ENCODE measurements at regions not wholly inside any gene's neighbourhood (a gene's known extent, or its start where the extent isn't known, plus 50 kb on each side); places are given as distances from the start of the nearest gene placed in this dataset.

- H3K36me3 Mint-ChIP-seq (ENCODE audit: low read depth), result no peaks in the 10 kb centered on the region
- no peak overlapping the region for H3K4me3 Mint-ChIP-seq
- DNase-seq, result no peak
- H3K9me3 Mint-ChIP-seq (ENCODE audit: insufficient read depth), result no peaks in the 10 kb centered on the region
- no peak for ATAC-seq
- POLR2A ChIA-PET, result interaction anchor here (0.5 kb wide), 1 partner anchor 171 kb away, joined by 7 read pairs; no protein-coding TSS in a partner anchor
- no peak overlapping the region for H3K27ac Mint-ChIP-seq
- no peaks in the 10 kb centered on the region for H3K4me1 Mint-ChIP-seq (ENCODE audit: low read depth)
- CTCF ChIA-PET, result no interaction called here
- peaks cover 15% of the 10 kb centered on the region for H3K27me3 Mint-ChIP-seq (ENCODE audit: low read depth)
Measured at GRCh38 chr2:41947701-41948396, 100.0 kb upstream of the PKDCC start.

DNA sequence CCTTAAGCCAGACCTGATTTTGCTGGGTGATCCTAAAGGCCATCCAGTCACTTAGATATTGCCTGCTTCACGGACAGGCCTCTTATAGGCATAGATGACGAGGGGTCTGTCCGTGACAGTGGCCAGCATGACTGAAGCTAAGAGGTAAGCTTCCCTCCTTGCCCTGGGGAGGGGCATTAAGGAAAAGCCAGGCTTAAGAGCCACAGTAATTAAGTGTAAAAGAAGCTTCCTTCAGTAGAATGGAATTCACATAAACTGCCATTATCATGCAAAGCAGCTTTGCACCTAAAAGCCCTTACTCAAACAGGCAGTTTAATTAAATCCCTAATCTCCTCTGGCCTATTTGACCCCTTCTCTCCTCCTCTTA, 99.4 kb upstream of the PKDCC start:
- no peaks in the 10 kb centered on the region for H3K9me3 Mint-ChIP-seq (ENCODE audit: insufficient read depth)
- no peaks in the 10 kb centered on the region for H3K4me1 Mint-ChIP-seq (ENCODE audit: low read depth)
- no peak for DNase-seq
- no peaks in the 10 kb centered on the region for H3K36me3 Mint-ChIP-seq (ENCODE audit: low read depth)
- ChIA-PET CTCF (no interaction called here), POLR2A (interaction anchor here (0.5 kb wide), 1 partner anchor 171 kb away, joined by 7 read pairs; no protein-coding TSS in a partner anchor)
- peaks cover 15% of the 10 kb centered on the region for H3K27me3 Mint-ChIP-seq (ENCODE audit: low read depth)
- ATAC-seq, result no peak
- H3K4me3 Mint-ChIP-seq, result no peak overlapping the region
- no peak overlapping the region for H3K27ac Mint-ChIP-seq

DNA sequence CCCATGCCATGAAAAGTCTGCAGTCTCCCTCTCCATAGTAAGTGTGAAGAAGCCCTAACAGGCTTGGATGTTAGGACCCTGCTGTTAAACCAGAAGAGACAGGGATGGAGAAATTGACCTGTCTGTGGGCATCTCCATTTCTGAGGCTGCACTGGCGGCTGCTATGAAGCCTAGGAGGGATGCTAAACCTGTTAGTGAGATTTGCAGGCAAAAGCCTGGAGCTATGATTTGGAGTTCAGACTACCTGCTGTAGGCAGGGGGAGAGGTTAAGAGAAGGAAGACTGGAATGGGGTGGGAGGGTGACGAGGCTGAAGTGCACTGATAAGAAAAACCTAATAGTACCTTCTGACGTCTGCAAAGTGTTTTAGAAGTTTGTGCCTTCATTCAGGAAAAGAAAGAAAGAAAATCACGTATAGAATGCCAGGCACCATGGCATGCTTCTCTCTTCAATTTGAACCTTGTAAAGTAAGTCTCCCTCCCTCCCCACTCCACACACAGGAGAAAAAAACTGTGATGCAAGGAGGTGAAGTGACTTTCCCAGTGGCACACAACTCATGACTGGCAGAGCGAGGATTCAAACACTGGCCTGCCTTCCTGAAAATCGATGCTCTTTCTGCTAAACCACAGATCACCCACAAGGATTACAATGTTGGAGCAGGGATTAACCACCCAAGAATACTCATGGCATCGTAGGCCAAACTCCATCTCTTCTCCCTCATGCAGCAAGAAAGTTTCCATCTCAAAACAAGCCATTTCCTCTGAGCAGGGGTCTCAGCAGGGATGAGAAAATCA, 98.5 kb upstream of the PKDCC start:
- CTCF ChIA-PET, result no interaction called here
- Mint-ChIP-seq H3K9me3 (ENCODE audit: insufficient read depth) (no peaks in the 10 kb centered on the region), H3K4me3 (no peak overlapping the region), H3K4me1 (ENCODE audit: low read depth) (peaks cover 4% of the 10 kb centered on the region), H3K27ac (no peak overlapping the region), H3K27me3 (ENCODE audit: low read depth) (peaks cover 13% of the 10 kb centered on the region), H3K36me3 (ENCODE audit: low read depth) (no peaks in the 10 kb centered on the region)
- no peak for DNase-seq
- ATAC-seq, result no peak
- POLR2A ChIA-PET, result no interaction called here

DNA sequence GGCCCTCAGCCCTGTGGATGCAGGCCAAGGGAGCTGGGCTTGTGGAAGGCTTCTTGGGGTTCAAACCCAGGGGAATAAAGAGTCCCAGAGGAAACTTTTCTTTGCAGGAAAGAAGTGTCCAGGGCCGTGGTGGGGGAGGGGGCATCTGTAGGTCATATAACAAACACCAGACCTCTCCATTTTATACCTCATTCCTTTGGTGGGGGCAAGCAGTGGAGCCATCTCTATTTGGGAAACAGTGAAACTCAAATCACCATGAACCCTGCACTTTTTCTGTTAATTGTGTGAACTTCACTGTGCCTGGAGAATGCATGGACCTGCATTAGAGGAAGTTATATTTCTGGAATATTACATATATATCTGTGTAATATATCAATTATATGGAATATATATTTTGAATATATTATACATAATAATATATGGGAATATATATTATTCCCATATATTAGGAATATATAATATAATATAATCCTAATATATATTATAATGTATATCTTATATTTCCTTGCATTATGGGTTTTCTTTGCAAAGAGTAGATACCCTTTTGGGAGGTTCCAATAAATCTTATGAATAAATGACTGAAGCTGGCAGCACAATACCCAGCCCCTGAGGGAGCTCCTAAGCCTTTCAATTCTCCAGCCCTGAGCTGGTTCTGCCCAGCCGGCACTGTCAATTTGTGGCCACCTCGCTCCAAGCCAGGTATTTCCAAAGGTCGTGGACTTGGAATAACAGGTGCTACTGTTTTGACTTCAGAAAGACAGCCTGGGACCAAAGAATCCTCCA, 97.7 kb upstream of the PKDCC start:
- no peak for DNase-seq
- peaks cover 8% of the 10 kb centered on the region for H3K27me3 Mint-ChIP-seq (ENCODE audit: low read depth)
- POLR2A ChIA-PET, result no interaction called here
- H3K9me3 Mint-ChIP-seq (ENCODE audit: insufficient read depth), result no peaks in the 10 kb centered on the region
- no peaks in the 10 kb centered on the region for H3K36me3 Mint-ChIP-seq (ENCODE audit: low read depth)
- H3K27ac Mint-ChIP-seq, result no peak overlapping the region
- H3K4me1 Mint-ChIP-seq (ENCODE audit: low read depth), result peaks cover 4% of the 10 kb centered on the region
- no peak overlapping the region for H3K4me3 Mint-ChIP-seq
- no peak for ATAC-seq
- CTCF ChIA-PET, result no interaction called here

DNA sequence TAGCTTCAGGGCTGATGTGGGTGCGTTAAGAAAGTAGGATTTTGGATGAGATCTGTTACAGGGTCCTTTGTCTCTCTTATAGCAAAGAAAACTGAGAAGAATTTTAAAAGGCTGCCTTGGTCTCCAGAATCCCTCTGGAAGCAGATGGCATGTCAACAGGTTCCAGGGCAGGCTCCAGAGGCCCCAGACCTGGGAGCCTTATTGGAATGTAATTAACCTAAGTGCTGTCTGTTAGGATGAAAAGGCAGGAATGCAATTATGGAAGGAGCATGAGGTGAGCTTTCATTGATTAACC, 97.2 kb upstream of the PKDCC start:
- no peaks in the 10 kb centered on the region for H3K9me3 Mint-ChIP-seq (ENCODE audit: insufficient read depth)
- H3K27me3 Mint-ChIP-seq (ENCODE audit: low read depth), result peaks cover 8% of the 10 kb centered on the region
- no peak overlapping the region for H3K4me3 Mint-ChIP-seq
- no peak overlapping the region for H3K27ac Mint-ChIP-seq
- CTCF ChIA-PET, result no interaction called here
- H3K36me3 Mint-ChIP-seq (ENCODE audit: low read depth), result no peaks in the 10 kb centered on the region
- POLR2A ChIA-PET, result no interaction called here
- peaks cover 4% of the 10 kb centered on the region for H3K4me1 Mint-ChIP-seq (ENCODE audit: low read depth)
- ATAC-seq, result no peak
- no peak for DNase-seq

- Mint-ChIP-seq H3K27ac (no peak overlapping the region), H3K4me3 (no peak overlapping the region), H3K4me1 (ENCODE audit: low read depth) (peaks cover 4% of the 10 kb centered on the region), H3K9me3 (ENCODE audit: insufficient read depth) (no peaks in the 10 kb centered on the region), H3K27me3 (ENCODE audit: low read depth) (peaks cover 4% of the 10 kb centered on the region), H3K36me3 (ENCODE audit: low read depth) (no peaks in the 10 kb centered on the region)
- DNase-seq (no peak), ATAC-seq (no peak)
- ChIA-PET POLR2A (no interaction called here), CTCF (no interaction called here)
Measured at GRCh38 chr2:41954304-41955291, 93.2 kb upstream of the PKDCC start.

- no peak overlapping the region for H3K27ac Mint-ChIP-seq
- no peaks in the 10 kb centered on the region for H3K36me3 Mint-ChIP-seq (ENCODE audit: low read depth)
- no peak overlapping the region for H3K4me3 Mint-ChIP-seq
- peaks cover 4% of the 10 kb centered on the region for H3K4me1 Mint-ChIP-seq (ENCODE audit: low read depth)
- ATAC-seq (no peak), DNase-seq (no peak)
- H3K9me3 Mint-ChIP-seq (ENCODE audit: insufficient read depth), result no peaks in the 10 kb centered on the region
- CTCF ChIA-PET, result no interaction called here
- peaks cover 7% of the 10 kb centered on the region for H3K27me3 Mint-ChIP-seq (ENCODE audit: low read depth)
- POLR2A ChIA-PET, result no interaction called here
Measured at GRCh38 chr2:41955316-41956043, 92.3 kb upstream of the PKDCC start.

GRCh38 chr2:41957431-41957830, 90.4 kb upstream of the PKDCC start:
- Mint-ChIP-seq H3K27me3 (ENCODE audit: low read depth) (peaks cover 8% of the 10 kb centered on the region), H3K9me3 (ENCODE audit: insufficient read depth) (no peaks in the 10 kb centered on the region), H3K27ac (no peak overlapping the region), H3K36me3 (ENCODE audit: low read depth) (no peaks in the 10 kb centered on the region), H3K4me3 (no peak overlapping the region), H3K4me1 (ENCODE audit: low read depth) (peaks cover 4% of the 10 kb centered on the region)
- ChIA-PET POLR2A (no interaction called here), CTCF (interaction anchor here (1.3 kb wide), 1 partner anchor 129 kb away, joined by 3 read pairs; no protein-coding TSS in a partner anchor)
- no peak for DNase-seq
- ATAC-seq, result no peak

- POLR2A ChIA-PET, result no interaction called here
- peaks cover 4% of the 10 kb centered on the region for H3K4me1 Mint-ChIP-seq (ENCODE audit: low read depth)
- DNase-seq, result no peak
- H3K4me3 Mint-ChIP-seq, result no peak overlapping the region
- H3K9me3 Mint-ChIP-seq (ENCODE audit: insufficient read depth), result no peaks in the 10 kb centered on the region
- CTCF ChIA-PET, result no interaction called here
- H3K27ac Mint-ChIP-seq, result no peak overlapping the region
- H3K27me3 Mint-ChIP-seq (ENCODE audit: low read depth), result peaks cover 11% of the 10 kb centered on the region
- H3K36me3 Mint-ChIP-seq (ENCODE audit: low read depth), result no peaks in the 10 kb centered on the region
- ATAC-seq, result no peak
Measured at GRCh38 chr2:41958251-41958650, 89.6 kb upstream of the PKDCC start.

DNA sequence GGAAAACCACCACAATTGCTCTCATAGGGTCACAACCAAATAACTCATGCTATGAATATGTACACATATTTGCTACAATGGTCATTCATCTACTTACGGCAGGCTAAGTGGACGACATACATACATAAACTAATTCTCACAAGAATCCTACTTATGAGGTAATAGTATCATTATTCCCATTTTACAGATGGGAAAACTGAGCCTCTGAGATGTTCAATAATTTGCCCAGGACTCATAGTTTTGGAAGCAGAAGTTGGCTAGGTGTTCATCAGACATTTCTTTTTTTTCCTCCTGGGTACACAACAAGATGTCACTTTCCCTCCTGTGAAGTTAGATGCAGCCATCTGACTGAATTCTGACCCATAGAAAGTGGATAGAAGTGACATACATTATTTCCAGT, 89.0 kb upstream of the PKDCC start:
- Mint-ChIP-seq H3K27me3 (ENCODE audit: low read depth) (peaks cover 11% of the 10 kb centered on the region), H3K4me1 (ENCODE audit: low read depth) (no peaks in the 10 kb centered on the region), H3K27ac (no peak overlapping the region), H3K36me3 (ENCODE audit: low read depth) (no peaks in the 10 kb centered on the region), H3K9me3 (ENCODE audit: insufficient read depth) (no peaks in the 10 kb centered on the region), H3K4me3 (no peak overlapping the region)
- ChIA-PET CTCF (no interaction called here), POLR2A (no interaction called here)
- DNase-seq (no peak), ATAC-seq (no peak)

DNA sequence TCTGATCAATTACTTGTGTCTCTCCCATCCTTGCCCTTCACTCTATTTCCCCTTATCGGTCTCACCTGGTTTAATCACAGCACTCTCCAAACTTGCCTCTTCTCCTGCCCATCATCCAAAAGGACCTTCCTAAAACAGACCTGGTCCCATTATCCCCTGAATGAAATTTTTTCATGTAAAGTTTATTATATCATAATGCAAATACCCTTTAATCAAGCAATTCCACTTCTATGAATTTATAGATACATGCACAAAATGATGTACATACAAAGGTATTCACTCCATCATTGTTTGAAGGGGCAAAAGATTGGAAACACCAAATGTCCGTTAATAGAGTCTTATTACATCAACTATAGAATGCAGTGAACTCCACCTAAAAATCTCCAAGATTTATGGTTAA, 88.1 kb upstream of the PKDCC start:
- Mint-ChIP-seq H3K4me1 (ENCODE audit: low read depth) (no peaks in the 10 kb centered on the region), H3K36me3 (ENCODE audit: low read depth) (no peaks in the 10 kb centered on the region), H3K27ac (no peak overlapping the region), H3K27me3 (ENCODE audit: low read depth) (peaks cover 11% of the 10 kb centered on the region), H3K4me3 (no peak overlapping the region), H3K9me3 (ENCODE audit: insufficient read depth) (no peaks in the 10 kb centered on the region)
- no peak for ATAC-seq
- ChIA-PET POLR2A (no interaction called here), CTCF (no interaction called here)
- no peak for DNase-seq
